ENCODE measurements at regions not wholly inside any gene's neighbourhood (a gene's known extent, or its start where the extent isn't known, plus 50 kb on each side); places are given as distances from the start of the nearest gene placed in this dataset.

- FAIRE-seq (no peak), DNase-seq (ENCODE audit: low read depth in 1 of 2, low spot score in 1 of 2) (no peak), ATAC-seq (no peak)
- Histone ChIP-seq H3K4me1 (no peaks in the 10 kb centered on the region), H3K9me3 (peaks cover 16% of the 10 kb centered on the region; the same call in 2 of the 3 replicates), H3K4me3 (no peak overlapping the region), H3K27ac (no peak overlapping the region), H3K4me2 (no peak overlapping the region)
- WGBS (ENCODE audit: missing lambda C conversion rate) = 65% methylated on average over 3 of the region's 3 CpGs
- TF ChIP-seq POLR2AphosphoS2 (conservative IDR thresholded peaks at IDR 0.05; ENCODE audit: low read length) (no peak), GATA3 (IDR thresholded peaks at IDR 0.05; ENCODE audit: borderline replicate concordance) (no peak), ZSCAN20 (CRISPR knock-in tag; IDR thresholded peaks at IDR 0.05) (no peak), HOXB5 (CRISPR knock-in tag; IDR thresholded peaks at IDR 0.05) (no peak), CEBPB (IDR thresholded peaks at IDR 0.05) (no peak), HOXA7 (CRISPR knock-in tag; IDR thresholded peaks at IDR 0.05) (no peak), EHMT2 (IDR thresholded peaks at IDR 0.05; ENCODE audit: low read depth) (no peak), EP300 (IDR thresholded peaks at IDR 0.05) (no peak), POLR2A (IDR thresholded peaks at IDR 0.05; ENCODE audit: low read length) (no peak), ZNF302 (CRISPR knock-in tag; IDR thresholded peaks at IDR 0.05) (no peak), JUNB (IDR thresholded peaks at IDR 0.05) (no peak), RARB (CRISPR knock-in tag; IDR thresholded peaks at IDR 0.05) (no peak), ZC3H11A (IDR thresholded peaks at IDR 0.05) (no peak)
- TF ChIP-seq, protein P1, sequence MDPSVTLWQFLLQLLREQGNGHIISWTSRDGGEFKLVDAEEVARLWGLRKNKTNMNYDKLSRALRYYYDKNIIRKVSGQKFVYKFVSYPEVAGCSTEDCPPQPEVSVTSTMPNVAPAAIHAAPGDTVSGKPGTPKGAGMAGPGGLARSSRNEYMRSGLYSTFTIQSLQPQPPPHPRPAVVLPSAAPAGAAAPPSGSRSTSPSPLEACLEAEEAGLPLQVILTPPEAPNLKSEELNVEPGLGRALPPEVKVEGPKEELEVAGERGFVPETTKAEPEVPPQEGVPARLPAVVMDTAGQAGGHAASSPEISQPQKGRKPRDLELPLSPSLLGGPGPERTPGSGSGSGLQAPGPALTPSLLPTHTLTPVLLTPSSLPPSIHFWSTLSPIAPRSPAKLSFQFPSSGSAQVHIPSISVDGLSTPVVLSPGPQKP (IDR thresholded peaks at IDR 0.05; ENCODE audit: low read depth, low read length) = no peak
- CTCF ChIA-PET = interaction anchor here (1.0 kb wide), 1 partner anchor 90 kb away, joined by 3 read pairs; no protein-coding TSS in a partner anchor
- POLR2A ChIA-PET = no interaction called here
Observed at GRCh38 chr1:55610203-55610602, 395.0 kb upstream of the USP24 start.

DNA sequence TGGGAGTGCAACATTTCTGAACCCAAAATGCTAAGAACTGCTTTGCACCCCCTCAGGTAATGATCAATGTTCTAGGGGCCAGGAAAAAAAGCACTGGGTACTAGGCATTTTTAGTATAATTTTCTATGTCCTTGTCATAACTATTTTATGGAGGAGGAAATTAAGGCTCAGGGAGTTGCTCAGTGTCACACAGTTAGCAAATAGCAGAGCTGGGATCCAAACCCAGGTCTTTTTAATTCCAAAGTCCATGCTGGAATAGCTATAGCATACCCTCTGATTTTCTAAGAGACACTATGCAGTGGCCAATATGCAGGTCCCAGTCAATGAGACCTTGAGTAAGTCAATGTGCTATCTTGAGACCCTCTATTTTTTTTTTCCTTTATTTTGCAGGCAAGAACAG, 394.5 kb upstream of the USP24 start:
- CTCF ChIA-PET = no interaction called here
- TF ChIP-seq NFE2L2 (conservative IDR thresholded peaks at IDR 0.05; ENCODE audit: low read length) (no peak), RCOR1 (IDR thresholded peaks at IDR 0.05; ENCODE audit: low read depth, low read length) (no peak), CHD4 (IDR thresholded peaks at IDR 0.05; ENCODE audit: borderline replicate concordance) (no peak), KDM1A (IDR thresholded peaks at IDR 0.05; ENCODE audit: low read depth) (no peak), JUN (IDR thresholded peaks at IDR 0.05) (no peak), PHF8 (IDR thresholded peaks at IDR 0.05; ENCODE audit: borderline replicate concordance, low read depth) (no peak), NR3C1 (IDR thresholded peaks at IDR 0.05) (no peak)
- TF ChIP-seq, protein P2, sequence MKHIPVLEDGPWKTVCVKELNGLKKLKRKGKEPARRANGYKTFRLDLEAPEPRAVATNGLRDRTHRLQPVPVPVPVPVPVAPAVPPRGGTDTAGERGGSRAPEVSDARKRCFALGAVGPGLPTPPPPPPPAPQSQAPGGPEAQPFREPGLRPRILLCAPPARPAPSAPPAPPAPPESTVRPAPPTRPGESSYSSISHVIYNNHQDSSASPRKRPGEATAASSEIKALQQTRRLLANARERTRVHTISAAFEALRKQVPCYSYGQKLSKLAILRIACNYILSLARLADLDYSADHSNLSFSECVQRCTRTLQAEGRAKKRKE (CRISPR knock-in tag; IDR thresholded peaks at IDR 0.05; ENCODE audit: low read depth) = no peak
- TF ChIP-seq, protein P3, sequence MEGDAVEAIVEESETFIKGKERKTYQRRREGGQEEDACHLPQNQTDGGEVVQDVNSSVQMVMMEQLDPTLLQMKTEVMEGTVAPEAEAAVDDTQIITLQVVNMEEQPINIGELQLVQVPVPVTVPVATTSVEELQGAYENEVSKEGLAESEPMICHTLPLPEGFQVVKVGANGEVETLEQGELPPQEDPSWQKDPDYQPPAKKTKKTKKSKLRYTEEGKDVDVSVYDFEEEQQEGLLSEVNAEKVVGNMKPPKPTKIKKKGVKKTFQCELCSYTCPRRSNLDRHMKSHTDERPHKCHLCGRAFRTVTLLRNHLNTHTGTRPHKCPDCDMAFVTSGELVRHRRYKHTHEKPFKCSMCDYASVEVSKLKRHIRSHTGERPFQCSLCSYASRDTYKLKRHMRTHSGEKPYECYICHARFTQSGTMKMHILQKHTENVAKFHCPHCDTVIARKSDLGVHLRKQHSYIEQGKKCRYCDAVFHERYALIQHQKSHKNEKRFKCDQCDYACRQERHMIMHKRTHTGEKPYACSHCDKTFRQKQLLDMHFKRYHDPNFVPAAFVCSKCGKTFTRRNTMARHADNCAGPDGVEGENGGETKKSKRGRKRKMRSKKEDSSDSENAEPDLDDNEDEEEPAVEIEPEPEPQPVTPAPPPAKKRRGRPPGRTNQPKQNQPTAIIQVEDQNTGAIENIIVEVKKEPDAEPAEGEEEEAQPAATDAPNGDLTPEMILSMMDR (IDR thresholded peaks at IDR 0.05) = no peak
- Histone ChIP-seq H3K27ac (no peak overlapping the region), H3K4me2 (no peak overlapping the region), H3K4me3 (no peak overlapping the region), H3K9me3 (peaks cover 16% of the 10 kb centered on the region; the same call in 2 of the 3 replicates), H3K4me1 (no peaks in the 10 kb centered on the region)
- POLR2A ChIA-PET = no interaction called here
- FAIRE-seq (no peak), ATAC-seq (no peak), DNase-seq (ENCODE audit: low read depth in 1 of 2, low spot score in 1 of 2) (no peak)

- CTCF ChIA-PET = no interaction called here
- no peak for FAIRE-seq
- H3K4me1 ChIP-seq = no peaks in the 10 kb centered on the region
- peaks cover 16% of the 10 kb centered on the region; the same call in 2 of the 3 replicates for H3K9me3 ChIP-seq
- TF ChIP-seq CBX8 (IDR thresholded peaks at IDR 0.05) = no peak
- TF ChIP-seq TP53 (CRISPR knock-in tag; IDR thresholded peaks at IDR 0.05) = no peak
- TF ChIP-seq, protein P4, sequence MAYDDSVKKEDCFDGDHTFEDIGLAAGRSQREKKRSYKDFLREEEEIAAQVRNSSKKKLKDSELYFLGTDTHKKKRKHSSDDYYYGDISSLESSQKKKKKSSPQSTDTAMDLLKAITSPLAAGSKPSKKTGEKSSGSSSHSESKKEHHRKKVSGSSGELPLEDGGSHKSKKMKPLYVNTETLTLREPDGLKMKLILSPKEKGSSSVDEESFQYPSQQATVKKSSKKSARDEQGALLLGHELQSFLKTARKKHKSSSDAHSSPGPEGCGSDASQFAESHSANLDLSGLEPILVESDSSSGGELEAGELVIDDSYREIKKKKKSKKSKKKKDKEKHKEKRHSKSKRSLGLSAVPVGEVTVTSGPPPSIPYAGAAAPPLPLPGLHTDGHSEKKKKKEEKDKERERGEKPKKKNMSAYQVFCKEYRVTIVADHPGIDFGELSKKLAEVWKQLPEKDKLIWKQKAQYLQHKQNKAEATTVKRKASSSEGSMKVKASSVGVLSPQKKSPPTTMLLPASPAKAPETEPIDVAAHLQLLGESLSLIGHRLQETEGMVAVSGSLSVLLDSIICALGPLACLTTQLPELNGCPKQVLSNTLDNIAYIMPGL (CRISPR knock-in tag; IDR thresholded peaks at IDR 0.05; ENCODE audit: borderline replicate concordance) = no peak
- TF ChIP-seq PBX3 (IDR thresholded peaks at IDR 0.05) = no peak
- no peak for TF ChIP-seq ZNF302 (CRISPR knock-in tag; IDR thresholded peaks at IDR 0.05)
- no peak for TF ChIP-seq JUNB (IDR thresholded peaks at IDR 0.05)
- TF ChIP-seq CEBPB (IDR thresholded peaks at IDR 0.05) = no peak
- no peak for TF ChIP-seq ZC3H11A (IDR thresholded peaks at IDR 0.05)
- no peak for TF ChIP-seq NFE2L2 (conservative IDR thresholded peaks at IDR 0.05; ENCODE audit: low read length)
- no peak for TF ChIP-seq HES2 (IDR thresholded peaks at IDR 0.05)
- ATAC-seq = no peak
- whole genome bisulfite sequencing (ENCODE audit: missing lambda C conversion rate) = 85% methylated on average over 3 of the region's 3 CpGs
- H3K4me2 ChIP-seq = no peak overlapping the region
- H3K27ac ChIP-seq = no peak overlapping the region
- no peak overlapping the region for H3K4me3 ChIP-seq
- no peak for DNase-seq (ENCODE audit: low read depth in 1 of 2, low spot score in 1 of 2)
- POLR2A ChIA-PET = no interaction called here
Observed at GRCh38 chr1:55605155-55605554, 390.0 kb upstream of the USP24 start.
